ENCODE measurements at regions not wholly inside any gene's neighbourhood (a gene's known extent, or its start where the extent isn't known, plus 50 kb on each side); places are given as distances from the start of the nearest gene placed in this dataset.

GRCh38 chr2:107006836-107007235 lies 120.9 kb upstream of the ST6GAL2 start:
- TF ChIP-seq POLR2AphosphoS5 (IDR thresholded peaks at IDR 0.05; ENCODE audit: low read depth, low read length): no peak
- TF ChIP-seq SIN3A (IDR thresholded peaks at IDR 0.05; ENCODE audit: borderline replicate concordance, insufficient read depth, low read length): no peak
- no peak for TF ChIP-seq TAF1 (IDR thresholded peaks at IDR 0.05; ENCODE audit: borderline replicate concordance, insufficient read depth, low read length)
- no peak for TF ChIP-seq REST (IDR thresholded peaks at IDR 0.05; ENCODE audit: insufficient read depth in 1 of 2, low read depth in 2 of 2, low read length in 2 of 2)
- TF ChIP-seq FOXP2 (optimal IDR thresholded peaks at IDR 0.05; ENCODE audit: borderline replicate concordance, extremely low read depth, extremely low read length, insufficient read depth): no peak

- TF ChIP-seq POLR2AphosphoS5 (IDR thresholded peaks at IDR 0.05; ENCODE audit: low read depth, low read length): no peak
- TF ChIP-seq REST (IDR thresholded peaks at IDR 0.05; ENCODE audit: insufficient read depth in 1 of 2, low read depth in 2 of 2, low read length in 2 of 2): no peak
- TF ChIP-seq SIN3A (IDR thresholded peaks at IDR 0.05; ENCODE audit: borderline replicate concordance, insufficient read depth, low read length): no peak
- no peak for TF ChIP-seq FOXP2 (optimal IDR thresholded peaks at IDR 0.05; ENCODE audit: borderline replicate concordance, extremely low read depth, extremely low read length, insufficient read depth)
- no peak for TF ChIP-seq TAF1 (IDR thresholded peaks at IDR 0.05; ENCODE audit: borderline replicate concordance, insufficient read depth, low read length)
Observed at GRCh38 chr2:107007927-107008326, 122.0 kb upstream of the ST6GAL2 start.

- no peak for TF ChIP-seq REST (IDR thresholded peaks at IDR 0.05; ENCODE audit: insufficient read depth in 1 of 2, low read depth in 2 of 2, low read length in 2 of 2)
- TF ChIP-seq FOXP2 (optimal IDR thresholded peaks at IDR 0.05; ENCODE audit: borderline replicate concordance, extremely low read depth, extremely low read length, insufficient read depth): no peak
- TF ChIP-seq SIN3A (IDR thresholded peaks at IDR 0.05; ENCODE audit: borderline replicate concordance, insufficient read depth, low read length): no peak
- no peak for TF ChIP-seq TAF1 (IDR thresholded peaks at IDR 0.05; ENCODE audit: borderline replicate concordance, insufficient read depth, low read length)
- no peak for TF ChIP-seq POLR2AphosphoS5 (IDR thresholded peaks at IDR 0.05; ENCODE audit: low read depth, low read length)
Observed at GRCh38 chr2:107008843-107009242, 122.9 kb upstream of the ST6GAL2 start.

- TF ChIP-seq REST (IDR thresholded peaks at IDR 0.05; ENCODE audit: insufficient read depth in 1 of 2, low read depth in 2 of 2, low read length in 2 of 2) (no peak), SIN3A (IDR thresholded peaks at IDR 0.05; ENCODE audit: borderline replicate concordance, insufficient read depth, low read length) (no peak), FOXP2 (optimal IDR thresholded peaks at IDR 0.05; ENCODE audit: borderline replicate concordance, extremely low read depth, extremely low read length, insufficient read depth) (no peak), POLR2AphosphoS5 (IDR thresholded peaks at IDR 0.05; ENCODE audit: low read depth, low read length) (no peak), TAF1 (IDR thresholded peaks at IDR 0.05; ENCODE audit: borderline replicate concordance, insufficient read depth, low read length) (no peak)
Observed at GRCh38 chr2:107009275-107009674, 123.3 kb upstream of the ST6GAL2 start.
